Inflammatory macrophage treated with lipopolysaccharide for 4 hours (primary cell): ENCODE measurements at regions not wholly inside any gene's neighbourhood (a gene's known extent, or its start where the extent isn't known, plus 50 kb on each side); places are given as distances from the start of the nearest gene placed in this dataset.
A peak's percentile ranks its signal among the peaks of the same experiment; 100 is the strongest.
"Not testable (repeated sequence)": the region's sequence is repeated elsewhere in the genome, so short reads cannot be mapped to it uniquely, and the experiment has no call there.

ENCODE experiments used
- DNase-seq: peaks from one replicate; pipeline ENCODE4 v3.0.0-alpha.2; 2020

DNA sequence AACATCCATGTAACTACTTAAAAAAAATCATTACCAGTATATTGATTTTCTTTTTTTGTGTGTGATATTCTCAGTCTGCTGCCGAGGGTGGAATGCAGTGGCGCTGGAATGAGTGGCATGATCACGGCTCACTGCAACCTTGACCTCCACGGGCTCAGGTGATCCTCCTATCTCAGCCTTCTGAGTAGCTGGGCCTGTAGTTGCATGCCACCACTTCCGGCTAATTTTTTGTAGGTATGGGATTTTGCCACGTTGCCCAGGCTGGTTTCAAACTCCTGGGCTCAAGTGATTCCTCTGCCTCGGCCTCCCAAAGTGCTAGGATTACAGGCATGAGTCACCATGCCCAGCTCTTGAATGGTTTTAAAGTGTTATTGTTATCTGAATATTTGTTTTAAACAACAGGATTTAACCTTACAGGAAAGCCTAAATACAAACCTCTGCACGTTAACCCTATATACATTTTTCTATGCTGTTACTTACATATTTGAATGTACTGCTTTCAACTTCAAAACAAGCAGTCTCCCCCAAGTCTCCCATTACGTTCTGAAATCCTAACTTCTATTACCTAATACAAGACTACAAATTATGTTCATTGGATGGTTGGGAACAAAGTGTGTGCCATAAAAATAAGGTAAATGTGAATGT is 61.7 kb downstream of the KPNA2 start:
- DNase-seq, result no peak

DNA sequence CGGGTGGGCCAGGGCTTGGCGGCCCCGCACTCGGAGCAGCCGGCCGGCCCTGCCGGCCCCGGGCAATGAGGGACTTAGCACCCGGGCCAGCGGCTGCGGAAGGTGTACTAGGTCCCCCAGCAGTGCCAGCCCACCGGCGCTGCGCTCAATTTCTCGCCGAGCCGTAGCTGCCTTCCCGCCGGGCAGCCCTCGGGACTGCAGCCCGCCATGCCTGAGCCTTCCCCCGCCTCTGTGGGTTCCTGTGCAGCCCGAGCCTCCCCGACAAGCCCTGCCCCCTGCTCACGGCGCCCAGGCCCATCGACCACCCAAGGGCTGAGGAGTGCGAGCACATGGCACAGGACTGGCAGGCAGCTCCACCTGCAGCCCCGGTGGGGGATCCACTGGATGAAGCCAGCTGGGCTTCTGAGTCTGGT is 63.8 kb downstream of the KPNA2 start:
- not testable (repeated sequence) for DNase-seq

DNA sequence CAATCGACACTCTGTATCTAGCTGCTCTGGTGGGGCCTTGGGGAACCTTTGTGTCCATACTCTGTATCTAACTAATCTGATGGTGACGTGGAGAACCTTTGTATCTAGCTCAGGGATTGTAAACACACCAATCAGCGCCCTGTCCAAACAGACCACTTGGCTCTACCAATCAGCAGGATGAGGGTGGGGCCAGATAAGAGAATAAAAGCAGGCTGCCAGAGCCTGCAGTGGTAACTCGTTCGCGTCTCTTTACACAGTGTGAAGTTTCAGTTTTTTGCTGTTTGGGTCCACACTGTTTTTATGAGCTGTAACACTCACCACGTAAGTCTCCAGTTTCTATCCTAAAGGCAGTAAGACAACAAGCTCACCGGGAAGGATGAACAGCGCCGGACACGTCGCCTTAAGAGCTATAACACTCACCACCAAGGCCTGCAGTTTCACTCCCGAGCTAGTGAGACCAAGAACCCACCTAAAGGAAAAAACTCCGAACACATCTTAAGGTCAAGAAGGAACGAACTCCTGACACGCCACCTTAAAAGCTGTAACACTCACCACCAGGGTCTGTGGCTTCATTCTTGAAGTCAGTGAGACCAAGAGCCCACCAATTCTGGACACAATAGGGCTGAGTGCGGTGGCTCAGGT is 64.6 kb downstream of the KPNA2 start:
- DNase-seq, result no peak

DNA sequence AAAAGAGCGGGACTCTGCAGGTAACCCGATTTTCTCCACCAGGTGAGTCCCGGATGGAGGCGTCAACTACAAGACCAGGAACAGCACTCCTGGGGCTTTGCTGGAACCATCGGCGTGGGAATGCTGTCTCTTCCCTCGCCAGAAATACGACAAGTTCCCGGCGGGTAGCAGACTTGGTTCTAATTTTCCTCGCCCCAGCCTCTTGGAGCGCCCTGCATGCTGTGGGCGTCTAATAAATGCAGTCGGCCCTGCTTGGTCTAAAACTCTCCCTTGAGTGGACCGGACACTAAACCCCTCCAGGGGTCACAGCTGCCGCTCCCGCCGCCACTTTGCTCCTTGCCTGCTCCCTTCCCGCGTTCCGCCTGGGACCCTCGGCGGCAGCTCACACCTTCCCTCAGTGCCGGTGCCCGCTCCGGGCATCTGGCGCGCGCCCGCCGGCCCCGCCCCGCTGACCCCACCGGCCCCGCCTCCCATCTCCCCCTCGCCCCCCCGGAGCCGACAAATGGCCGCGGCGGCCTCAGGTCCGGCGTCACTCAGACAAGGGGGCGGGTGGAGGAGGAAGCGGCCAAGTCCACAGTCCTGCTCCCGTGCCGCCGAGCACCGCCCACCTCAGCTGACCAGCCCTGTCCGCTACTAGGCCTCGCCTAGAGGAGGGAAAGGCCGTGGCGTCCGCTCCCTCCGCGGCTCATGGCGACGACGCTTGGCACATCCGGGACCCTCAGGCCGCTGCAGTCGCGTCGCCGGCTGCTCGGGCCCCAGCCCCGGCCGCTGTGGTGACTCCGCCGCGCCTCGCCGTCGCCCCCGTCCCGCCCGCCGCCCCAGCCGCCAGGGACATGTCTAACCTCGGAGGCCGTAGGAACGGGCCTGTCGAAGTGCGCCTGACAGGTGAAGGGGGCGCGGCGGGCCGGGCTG is 65.8 kb downstream of the KPNA2 start:
- DNase-seq, result peak; percentile 95

DNA sequence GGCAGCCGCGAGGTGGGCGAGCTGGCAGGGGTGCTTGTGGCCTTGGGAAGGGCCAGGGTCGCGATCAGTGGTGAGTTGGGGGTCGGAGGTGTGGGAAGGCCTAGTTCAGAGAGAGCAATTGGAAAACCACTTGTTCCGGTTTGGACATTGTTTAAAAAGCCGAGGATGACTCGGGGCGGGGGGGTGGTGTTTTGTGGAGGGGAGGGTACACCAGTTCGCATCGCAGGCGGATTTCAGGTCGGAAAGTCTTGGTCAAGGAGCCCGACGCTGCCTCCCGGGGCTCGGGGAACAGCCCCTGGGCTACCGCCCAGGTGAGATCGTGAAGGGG is 66.4 kb downstream of the KPNA2 start:
- DNase-seq, result no peak

DNA sequence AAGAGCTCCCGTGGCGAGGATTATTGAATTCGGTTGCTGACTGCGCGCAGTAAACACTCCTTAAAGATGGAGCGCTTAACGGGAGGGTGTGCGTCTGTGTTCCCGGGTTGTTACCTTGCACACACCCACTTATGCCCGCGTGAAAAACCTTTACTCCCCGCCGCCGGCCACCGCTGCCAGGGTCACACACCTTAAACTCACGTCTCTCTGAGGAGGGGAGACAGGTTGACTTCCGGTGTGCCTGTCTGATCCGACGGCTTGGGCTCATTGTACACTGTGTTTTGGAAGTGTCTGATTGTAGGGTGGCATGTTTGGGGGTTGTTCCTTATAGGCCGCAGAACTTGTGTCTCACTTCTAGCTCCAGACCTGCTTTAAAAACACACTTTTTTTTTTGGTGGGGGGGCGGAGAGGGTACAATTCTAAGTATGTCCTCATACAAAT is 66.8 kb downstream of the KPNA2 start:
- no peak for DNase-seq

DNA sequence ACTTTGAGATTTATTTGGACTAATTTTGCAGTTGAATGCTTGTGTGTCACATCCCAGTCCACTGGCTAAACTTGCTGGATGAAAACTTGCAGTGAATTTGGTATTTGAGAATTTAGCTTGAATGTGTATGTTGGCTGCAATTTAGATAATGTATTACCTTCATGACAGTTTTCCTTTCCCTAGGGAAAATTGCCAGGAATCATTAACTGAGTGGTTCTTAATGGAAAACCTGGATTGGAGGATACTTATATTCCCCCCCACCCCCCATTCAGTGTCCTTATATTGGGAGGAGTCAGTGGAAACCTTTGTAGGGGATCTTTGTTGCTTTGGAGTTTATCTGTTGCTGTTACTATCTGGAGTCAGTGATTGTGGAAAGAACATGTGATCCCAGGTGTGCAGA is 67.6 kb downstream of the KPNA2 start:
- no peak for DNase-seq

DNA sequence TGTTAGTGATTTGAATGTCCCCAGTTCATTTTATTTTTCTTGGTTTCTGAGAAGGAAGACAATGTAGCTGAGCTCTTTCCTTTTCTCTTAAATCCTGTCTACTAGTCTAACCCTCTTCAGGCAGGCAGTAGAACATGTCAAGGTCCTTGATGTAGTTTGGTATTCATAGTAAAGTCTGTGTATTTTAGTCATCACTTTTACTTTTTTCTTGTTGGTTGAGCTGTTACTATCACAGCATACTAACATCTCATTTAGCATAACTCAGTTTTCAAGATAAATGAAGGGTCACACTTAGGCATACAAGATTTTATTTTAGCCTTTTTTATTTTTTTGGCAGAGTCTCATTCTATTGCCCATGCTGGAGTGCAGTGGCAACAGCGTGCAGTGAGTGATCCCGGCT is 70.5 kb downstream of the KPNA2 start:
- no peak for DNase-seq

DNA sequence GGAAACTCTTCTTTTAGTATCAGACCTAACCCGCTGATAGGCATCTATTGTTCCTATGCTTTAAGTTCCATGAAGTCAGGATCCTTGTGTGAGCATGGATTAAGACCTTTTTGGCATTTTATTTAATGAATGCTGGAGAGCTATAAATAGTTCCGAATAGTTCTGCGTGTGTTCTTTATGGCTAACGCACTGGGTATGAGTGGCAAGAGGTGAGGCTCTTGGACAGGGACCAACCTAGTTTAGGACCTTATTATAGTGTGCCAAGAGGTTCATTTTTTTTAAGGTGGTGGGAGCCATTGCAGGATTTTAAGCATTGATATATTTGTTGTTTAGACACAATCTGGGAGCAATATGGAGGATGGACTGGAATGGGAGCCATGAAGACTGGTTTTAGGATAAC is 71.8 kb downstream of the KPNA2 start:
- DNase-seq, result no peak

DNA sequence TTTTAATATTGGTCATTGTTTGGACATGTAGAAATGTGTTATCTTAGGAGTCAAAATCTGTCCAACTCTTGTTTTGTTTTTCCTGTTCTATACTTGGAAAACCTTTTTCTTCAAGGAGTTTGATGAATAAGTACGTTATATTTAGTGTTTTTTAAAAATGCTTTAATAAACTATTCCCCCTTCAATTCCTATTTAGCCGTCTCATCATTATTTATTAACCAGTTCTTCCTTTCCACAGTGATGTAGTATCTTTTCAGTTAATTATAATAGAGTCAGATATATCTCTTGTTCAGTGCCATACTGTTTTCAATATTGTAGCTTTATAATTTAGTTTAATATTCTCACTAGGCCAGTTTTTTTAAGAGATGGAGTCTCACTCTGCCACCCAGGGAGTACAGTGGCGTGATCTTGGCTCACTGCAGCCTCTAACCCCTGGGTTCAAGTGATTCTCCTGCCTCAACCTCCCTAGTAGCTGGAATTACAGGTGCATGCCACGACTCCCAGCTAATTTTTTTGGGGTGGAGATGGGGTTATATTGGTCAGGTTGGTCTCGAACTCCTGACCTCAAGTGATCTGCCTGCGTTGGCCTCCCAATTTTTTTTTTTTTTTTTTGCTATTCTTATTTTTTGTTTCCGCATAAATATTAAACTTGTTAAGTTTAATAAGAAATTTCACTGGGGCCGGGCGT is 72.9 kb downstream of the KPNA2 start:
- DNase-seq, result no peak

DNA sequence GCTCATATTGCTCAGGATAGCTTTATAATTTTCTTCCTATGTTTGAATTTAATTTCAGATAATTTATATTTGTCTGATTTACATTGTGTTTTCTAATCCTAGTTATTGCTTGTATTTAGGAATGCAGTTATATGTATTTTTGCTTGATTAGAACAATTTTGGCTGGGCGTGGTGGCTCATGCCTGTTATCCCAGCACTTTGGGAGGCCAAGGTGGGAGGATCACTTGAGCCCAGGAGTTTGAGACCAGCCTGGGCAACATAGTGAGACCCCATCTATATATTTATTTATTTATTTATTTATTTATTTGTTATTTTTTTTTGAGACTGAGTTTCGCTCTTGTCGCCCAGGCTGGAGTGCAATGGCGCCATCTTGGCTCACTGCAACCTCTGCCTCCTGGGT is 73.9 kb downstream of the KPNA2 start:
- not testable (repeated sequence) for DNase-seq

DNA sequence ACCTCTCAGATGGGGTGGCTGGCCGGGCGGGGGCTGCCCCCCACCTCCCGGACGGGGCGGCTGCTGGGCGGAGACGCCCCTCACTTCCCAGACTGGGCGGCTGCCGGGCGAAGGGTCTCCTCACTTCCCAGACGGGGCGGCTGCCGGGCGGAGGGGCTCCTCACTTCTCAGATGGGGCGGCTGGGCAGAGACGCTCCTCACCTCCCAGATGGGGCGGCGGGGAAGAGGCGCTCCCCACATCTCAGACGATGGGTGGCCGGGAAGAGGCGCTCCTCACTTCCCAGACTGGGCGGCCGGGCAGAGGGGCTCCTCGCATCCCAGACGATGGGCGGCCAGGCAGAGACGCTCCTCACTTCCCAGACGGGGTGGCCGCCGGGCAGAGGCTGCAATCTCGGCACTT is 80.7 kb downstream of the KPNA2 start:
- DNase-seq, result not testable (repeated sequence)

DNA sequence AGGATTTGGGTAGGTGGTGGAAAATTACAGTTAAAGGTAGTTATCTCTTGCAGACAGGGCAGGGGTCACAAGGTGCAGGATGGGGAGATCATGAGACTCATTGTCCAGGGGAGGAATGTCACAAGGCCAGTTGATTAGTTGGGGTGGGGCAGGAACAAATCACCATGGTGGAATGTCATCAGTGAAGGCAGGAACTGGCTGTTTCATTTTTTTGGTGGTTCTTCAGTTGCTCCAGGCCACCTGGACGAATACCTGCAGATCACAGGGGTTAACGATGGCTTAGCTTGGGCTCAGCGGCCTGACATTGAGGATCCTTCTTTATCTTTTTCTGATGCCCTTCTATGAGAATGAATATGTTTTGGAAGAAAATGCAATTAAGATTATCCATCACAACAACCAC is 87.1 kb downstream of the KPNA2 start:
- DNase-seq, result no peak

DNA sequence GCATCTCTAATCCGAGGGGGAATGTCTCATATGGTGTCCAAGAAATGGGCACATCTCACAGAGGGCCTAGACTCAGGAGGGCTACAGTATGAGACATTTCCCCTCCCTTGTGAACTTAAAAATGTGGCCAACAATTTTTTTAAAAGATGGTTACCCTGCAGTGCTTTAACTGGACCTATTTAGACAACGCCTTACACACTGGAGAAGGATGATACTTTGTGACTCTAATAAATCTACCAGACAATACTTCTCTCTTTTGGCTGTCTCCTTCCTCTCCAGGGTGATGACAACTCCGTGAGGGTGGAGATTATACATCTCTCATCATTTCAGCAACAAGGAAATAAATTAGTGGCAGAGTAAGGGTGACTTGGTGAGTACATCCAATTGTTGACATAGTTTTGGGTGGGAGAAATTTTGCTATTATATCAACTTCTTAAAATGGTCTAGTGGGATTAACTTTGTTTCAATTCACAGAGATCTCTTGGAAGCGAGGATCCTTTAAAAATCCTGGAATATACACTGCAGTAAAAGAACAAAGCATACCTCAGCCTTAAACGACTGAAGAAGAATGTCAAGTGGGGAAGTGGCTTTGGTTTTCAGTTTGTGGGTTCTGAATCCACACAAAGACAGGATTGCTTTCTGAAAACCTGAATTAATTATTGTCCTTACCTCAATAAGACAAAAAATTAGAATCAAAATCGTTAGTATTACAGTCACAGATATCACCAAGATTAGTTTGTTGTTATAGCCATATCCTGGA is 89.8 kb downstream of the KPNA2 start:
- DNase-seq, result no peak

DNA sequence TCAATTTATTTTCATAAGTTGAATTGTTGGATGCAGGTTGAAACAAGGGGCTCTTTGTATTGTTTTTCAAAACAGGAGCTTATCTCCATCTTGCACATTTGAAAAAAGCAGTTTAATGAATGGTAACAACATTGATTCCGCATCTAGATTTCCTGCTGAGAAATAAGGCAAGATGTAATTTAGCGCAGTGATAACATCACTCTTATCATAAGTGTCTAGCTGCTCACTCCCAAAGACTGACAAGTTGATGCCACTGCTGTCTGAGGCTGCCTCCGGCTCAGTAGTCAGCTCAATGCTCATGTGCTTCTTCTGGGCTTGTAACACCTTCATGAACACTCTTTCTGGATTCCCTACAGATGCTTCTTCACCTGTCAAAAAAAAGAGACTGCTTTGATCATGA is 92.4 kb downstream of the KPNA2 start:
- no peak for DNase-seq

DNA sequence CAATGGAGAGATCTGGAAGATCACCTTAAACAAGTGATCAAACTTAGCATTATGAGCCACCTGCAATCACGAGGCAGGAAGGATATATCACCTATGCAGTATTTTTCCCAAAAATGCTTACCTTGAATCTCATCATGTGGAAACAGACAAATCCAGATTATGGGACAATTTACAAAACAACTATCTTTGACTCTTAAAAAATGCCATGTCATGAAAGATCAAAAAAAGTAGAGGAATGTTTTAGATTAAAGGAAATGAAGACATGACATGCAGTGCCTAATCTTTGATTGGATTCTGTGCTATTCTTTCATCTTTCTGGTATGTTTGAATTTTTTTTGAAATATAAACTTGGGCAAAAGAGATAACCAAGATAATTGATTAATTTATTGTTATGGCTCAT is 95.9 kb downstream of the KPNA2 start:
- DNase-seq, result no peak

DNA sequence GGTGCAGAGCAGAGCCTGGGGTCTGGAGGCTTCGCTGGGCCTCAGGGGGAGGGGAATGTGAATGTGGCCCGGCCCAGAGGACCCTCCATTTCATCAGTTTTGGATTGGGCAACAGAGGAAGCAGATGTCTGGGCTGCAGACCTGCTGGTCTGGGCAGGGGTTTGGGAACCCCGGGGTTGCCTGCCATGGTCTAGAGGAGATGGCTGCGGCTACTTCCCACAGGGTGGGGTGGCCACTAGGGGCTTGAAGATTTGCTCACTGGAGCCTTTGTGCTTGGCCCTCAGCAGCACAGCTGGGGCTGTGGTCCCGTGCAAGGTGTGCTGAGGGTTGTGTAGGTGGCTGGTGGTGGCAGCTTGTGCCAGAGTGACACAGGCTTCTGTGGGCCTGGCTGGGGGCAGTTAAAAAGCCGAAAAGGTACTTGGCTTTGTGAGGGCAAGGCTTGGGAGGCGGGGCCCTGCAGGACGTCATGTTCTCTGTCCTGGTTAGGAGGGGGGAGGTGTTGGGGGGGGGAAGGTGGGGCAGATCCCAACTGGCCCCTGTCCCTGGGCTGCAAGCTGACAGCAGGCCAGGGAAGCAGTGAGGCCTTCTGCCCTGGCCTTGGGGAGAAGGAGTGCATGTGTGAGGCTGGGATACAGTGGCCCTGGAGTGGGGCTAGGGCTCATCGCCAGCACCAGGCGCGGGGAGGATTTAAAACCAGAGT is 98.0 kb downstream of the KPNA2 start:
- no peak for DNase-seq

DNA sequence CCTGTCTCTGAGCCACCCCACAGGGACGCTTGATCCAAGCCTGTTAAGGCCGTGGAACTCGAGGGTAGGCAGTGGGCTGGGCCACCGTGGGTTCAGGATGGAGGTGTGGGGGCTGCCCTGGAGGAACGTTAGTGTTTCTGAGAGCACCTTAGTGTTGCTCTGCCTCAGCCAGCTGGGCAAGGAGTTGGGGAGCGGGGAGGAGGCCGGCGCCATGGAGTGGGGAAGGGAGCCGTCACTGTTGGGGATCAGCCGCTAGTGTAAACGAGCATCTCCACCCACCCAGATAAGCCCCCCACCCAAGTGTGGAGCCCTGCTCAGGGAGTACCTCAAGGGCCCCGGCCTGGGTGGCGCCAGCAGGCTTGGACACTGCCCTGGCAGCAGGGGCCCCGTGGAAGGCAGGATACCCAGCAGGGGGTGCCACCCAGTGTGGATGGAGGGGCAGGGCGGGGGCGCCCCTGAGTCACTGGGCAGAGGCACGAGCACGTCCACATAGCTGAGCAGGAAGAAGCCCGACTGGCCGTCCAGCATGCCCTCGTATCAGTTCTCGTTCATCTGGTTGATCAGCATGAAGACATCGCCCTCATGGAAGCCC is 98.6 kb downstream of the KPNA2 start:
- no peak for DNase-seq

DNA sequence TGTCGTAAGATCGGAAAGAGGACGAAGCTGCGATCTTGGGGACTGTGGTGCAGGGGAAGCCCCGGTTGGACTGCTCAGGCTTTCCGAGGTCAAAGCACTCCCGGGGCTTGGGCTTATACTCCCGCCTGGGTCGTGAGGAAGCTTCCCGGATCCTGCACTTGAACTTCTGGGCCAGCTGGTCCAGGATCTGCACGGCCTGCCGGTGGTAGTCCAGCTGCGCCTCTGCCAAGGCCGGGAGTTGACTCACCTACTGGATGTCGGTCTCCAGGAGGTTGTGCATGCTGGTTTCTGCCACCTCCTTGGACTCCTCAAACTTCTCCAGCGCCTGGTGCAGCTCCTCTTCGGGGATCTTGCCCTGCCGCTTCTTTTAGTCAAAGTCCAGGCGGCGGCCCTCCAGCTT is 99.2 kb downstream of the KPNA2 start:
- DNase-seq, result no peak

DNA sequence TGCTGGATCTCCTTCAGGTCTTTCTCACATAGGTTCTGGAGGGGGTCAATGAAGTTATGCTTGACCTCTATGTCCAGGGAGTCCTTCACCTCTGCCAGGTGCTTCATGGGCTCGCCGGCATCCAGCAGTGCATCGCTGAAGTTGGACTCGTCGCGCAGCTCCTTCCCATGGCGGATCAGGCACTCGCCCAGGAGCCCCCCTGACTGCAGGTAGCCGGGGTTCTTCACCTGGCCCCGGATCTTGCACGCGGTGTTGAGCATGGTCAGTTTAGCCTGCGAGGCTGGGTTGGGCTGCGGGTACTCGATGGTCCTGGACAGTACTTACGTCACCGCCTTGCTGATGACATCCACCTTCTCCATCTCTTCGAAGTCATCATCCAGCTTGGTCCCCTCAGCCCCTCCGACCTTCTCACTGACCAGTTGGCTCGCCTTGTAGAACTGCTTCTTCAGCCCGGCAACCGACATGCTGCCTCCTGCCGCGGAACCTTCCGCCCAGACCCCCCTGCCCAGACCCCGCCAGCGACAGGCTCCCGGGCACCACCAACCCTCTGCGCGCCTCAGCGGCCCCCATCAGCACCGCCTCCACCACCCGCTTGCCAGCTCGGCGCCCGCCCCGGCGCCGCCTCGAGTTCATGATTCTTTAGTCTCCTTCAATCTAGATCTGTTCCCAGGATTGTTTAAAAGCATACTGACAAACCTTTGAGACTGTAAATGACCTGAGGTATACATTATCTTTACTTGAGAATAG is 99.8 kb downstream of the KPNA2 start:
- no peak for DNase-seq

DNA sequence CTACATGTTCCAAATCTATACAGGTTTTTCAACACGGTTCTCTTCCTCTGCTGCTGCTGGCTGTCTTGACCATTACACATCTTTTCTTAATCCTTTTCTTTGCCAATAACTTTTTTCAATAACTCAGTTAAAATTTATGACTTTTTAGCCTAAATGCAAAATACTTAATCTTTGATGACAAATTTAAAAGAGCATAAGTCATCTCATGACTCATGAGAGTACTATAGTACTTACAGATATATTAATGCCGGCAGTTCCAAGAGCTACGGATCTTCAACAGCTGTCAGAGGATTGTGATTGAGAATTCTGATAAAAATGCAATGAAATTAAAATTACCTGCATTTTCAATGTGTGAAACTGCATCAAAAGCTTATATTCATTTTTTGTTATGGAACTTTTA is 105.5 kb downstream of the KPNA2 start:
- no peak for DNase-seq
